PC-3 (cell line): ENCODE measurements at regions not wholly inside any gene's neighbourhood (a gene's known extent, or its start where the extent isn't known, plus 50 kb on each side); places are given as distances from the start of the nearest gene placed in this dataset.

Source experiments
- ATAC-seq: fragments of 200-7000 bp; cut with Tn5 transposase; 2 replicates; pipeline ENCODE4 v1.9.1; 2020; ENCODE audit warnings: mild to moderate bottlenecking, moderate library complexity
- BruUV-seq: library from RNA; stranded (reverse); fragments of 400-500 nt; replicated peaks from 2 replicates; lab custom pipeline; 2021; lab: Mats Ljungman, UMichigan
- CTCF ChIA-PET: fragments of 300-600 bp; sonication (Branson Sonifier 250); formaldehyde crosslinking; loops from one replicate; lab custom pipeline; 2022; ENCODE audit warnings: antibody characterized with exemption; lab: Charles Lee
- POLR2A ChIA-PET: fragments of 300-600 bp; sonication (Branson Sonifier 250); formaldehyde crosslinking; loops from one replicate; lab custom pipeline; 2022; ENCODE audit warnings: antibody characterized with exemption; ENCODE audit not compliant: unreplicated experiment; lab: Charles Lee
- DNase-seq: peaks from one replicate; pipeline ENCODE4 v3.0.0-alpha.2; 2015
- H2AFZ ChIP-seq: fragments of 300-600 bp; sonication (generic); 2 replicates; pipeline ENCODE4 v1.6.0; 2016; ENCODE audit warnings: antibody characterized with exemption, low read length
- H3F3A ChIP-seq: fragments of 300-600 bp; sonication (generic); one replicate; pipeline ENCODE4 v1.6.0; 2017; ENCODE audit warnings: antibody characterized with exemption, low read length, control low read depth, mild to moderate bottlenecking; ENCODE audit not compliant: unreplicated experiment
- H3K27ac ChIP-seq: fragments of 300-600 bp; sonication (generic); 2 replicates; pipeline ENCODE4 v1.5.1; 2016; ENCODE audit warnings: mild to moderate bottlenecking, low read length
- H3K27me3 ChIP-seq: fragments of 300-600 bp; sonication (generic); 2 replicates; pipeline ENCODE4 v1.6.1; 2016; ENCODE audit warnings: low read length, mixed read lengths
- H3K36me3 ChIP-seq: fragments of 300-600 bp; sonication (generic); 2 replicates; pipeline ENCODE4 v1.6.1; 2016; ENCODE audit warnings: low read depth, mixed run types, low read length, mixed read lengths
- H3K4me1 ChIP-seq: fragments of 300-600 bp; sonication (generic); 2 replicates; pipeline ENCODE4 v1.5.1; 2016; ENCODE audit warnings: low read length; ENCODE audit not compliant: insufficient read depth
- H3K4me2 ChIP-seq: fragments of 300-600 bp; sonication (generic); 2 replicates; pipeline ENCODE4 v1.6.0; 2016; ENCODE audit warnings: low read length
- H3K4me3 ChIP-seq: fragments of 300-600 bp; sonication (generic); 2 replicates; pipeline ENCODE4 v1.5.1; 2016; ENCODE audit warnings: mild to moderate bottlenecking, low read length, mixed read lengths
- H3K79me2 ChIP-seq: fragments of 300-600 bp; sonication (generic); 2 replicates; pipeline ENCODE4 v1.6.1; 2017; ENCODE audit warnings: low read length, mixed read lengths
- H3K9ac ChIP-seq: fragments of 300-600 bp; sonication (generic); 2 replicates; pipeline ENCODE4 v1.6.0; 2016; ENCODE audit warnings: mild to moderate bottlenecking, low read length
- H3K9me2 ChIP-seq: fragments of 300-600 bp; sonication (generic); replicated peaks from 2 replicates; pipeline ENCODE4 v1.6.1; 2016; ENCODE audit warnings: mixed run types, low read length, mixed read lengths
- H3K9me3 ChIP-seq: fragments of 300-600 bp; sonication (generic); 2 replicates; pipeline ENCODE4 v1.6.1; 2016; ENCODE audit warnings: low read length, mixed read lengths
- H4K20me1 ChIP-seq: fragments of 300-600 bp; sonication (generic); 2 replicates; pipeline ENCODE4 v1.6.1; 2016; ENCODE audit warnings: low read length, mixed read lengths
- CTCF ChIP-seq: fragments of 300-600 bp; sonication (generic); conservative IDR thresholded peaks from 2 replicates; pipeline ENCODE4 v1.5.1; 2017; ENCODE audit warnings: antibody characterized with exemption, low read depth, mild to moderate bottlenecking, low read length
- EZH2 ChIP-seq: fragments of 300-600 bp; sonication (generic); IDR thresholded peaks from one replicate; pipeline ENCODE4 v1.6.1; 2017; ENCODE audit warnings: antibody characterized with exemption, mild to moderate bottlenecking, low read length; ENCODE audit not compliant: unreplicated experiment
- EZH2phosphoT487 ChIP-seq: fragments of 300-600 bp; sonication (generic); IDR thresholded peaks from 2 replicates; pipeline ENCODE4 v1.6.1; 2018; ENCODE audit warnings: mild to moderate bottlenecking, antibody characterized with exemption, low read length, borderline replicate concordance
- intact Hi-C: fragments of 100-400 bp; cut with micrococcal nuclease; formaldehyde crosslinking; loops from 2 replicates; pipeline ENCODE4 v1.9.0; 2023

DNA sequence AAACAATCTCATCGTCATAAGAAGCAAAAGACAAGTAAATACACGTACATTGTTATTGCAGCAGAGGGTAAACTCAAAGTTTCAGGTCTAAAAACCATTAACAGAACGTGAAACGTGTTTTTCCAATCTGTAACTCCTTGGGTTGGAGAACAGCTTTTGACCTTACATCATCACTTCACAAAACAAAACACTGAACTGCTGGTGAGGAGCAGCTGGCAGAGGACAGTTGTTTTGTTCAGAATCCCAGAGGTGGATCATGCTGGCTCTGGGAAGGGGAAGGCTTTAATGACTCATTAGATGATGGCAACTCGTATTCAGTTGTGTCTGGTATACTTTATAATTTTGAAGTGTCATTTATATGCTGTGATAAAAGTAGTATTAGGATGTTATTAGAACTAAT, 923.0 kb upstream of the CELF2 start:
- Histone ChIP-seq H2AFZ (no peak overlapping the region), H3F3A (no peaks in the 10 kb centered on the region), H3K79me2 (no peaks in the 10 kb centered on the region), H3K4me2 (no peak overlapping the region), H3K4me1 (no peaks in the 10 kb centered on the region), H3K9me3 (no peaks in the 10 kb centered on the region), H3K27me3 (no peaks in the 10 kb centered on the region), H3K36me3 (no peaks in the 10 kb centered on the region), H3K9me2 (no peaks in the 10 kb centered on the region), H3K27ac (no peak overlapping the region), H3K4me3 (no peak overlapping the region), H3K9ac (no peak overlapping the region), H4K20me1 (no peaks in the 10 kb centered on the region)
- ATAC-seq (no peak), DNase-seq (no peak)
- CTCF ChIA-PET: no interaction called here
- TF ChIP-seq CTCF (no peak), EZH2phosphoT487 (no peak), EZH2 (no peak)
- POLR2A ChIA-PET: no interaction called here
- intact Hi-C loops: no loop called here
- no TSS peak for BruUV-seq

GRCh38 chr10:10096296-10096695, 921.4 kb upstream of the CELF2 start:
- Histone ChIP-seq H3K27ac (no peak overlapping the region), H3F3A (no peaks in the 10 kb centered on the region), H2AFZ (no peak overlapping the region), H3K79me2 (no peaks in the 10 kb centered on the region), H3K9ac (no peak overlapping the region), H3K9me3 (no peaks in the 10 kb centered on the region), H3K4me3 (no peak overlapping the region), H3K36me3 (no peaks in the 10 kb centered on the region), H3K9me2 (no peaks in the 10 kb centered on the region), H3K27me3 (no peaks in the 10 kb centered on the region), H3K4me1 (no peaks in the 10 kb centered on the region), H3K4me2 (no peak overlapping the region), H4K20me1 (no peaks in the 10 kb centered on the region)
- no TSS peak for BruUV-seq
- intact Hi-C loops: no loop called here
- ATAC-seq: no peak
- no peak for TF ChIP-seq CTCF
- TF ChIP-seq EZH2phosphoT487: no peak
- TF ChIP-seq EZH2: no peak
- no peak for DNase-seq
- ChIA-PET POLR2A (no interaction called here), CTCF (no interaction called here)

- H3K79me2 ChIP-seq: no peaks in the 10 kb centered on the region
- intact Hi-C loops: no loop called here
- no peaks in the 10 kb centered on the region for H4K20me1 ChIP-seq
- H3K4me1 ChIP-seq: no peaks in the 10 kb centered on the region
- DNase-seq (no peak), ATAC-seq (no peak)
- H3K36me3 ChIP-seq: no peaks in the 10 kb centered on the region
- CTCF ChIA-PET: no interaction called here
- no peak for TF ChIP-seq EZH2phosphoT487
- TF ChIP-seq EZH2: no peak
- TF ChIP-seq CTCF: no peak
- BruUV-seq: no TSS peak
- H3K9me2 ChIP-seq: no peaks in the 10 kb centered on the region
- no peak overlapping the region for H3K27ac ChIP-seq
- H3F3A ChIP-seq: no peaks in the 10 kb centered on the region
- H3K4me2 ChIP-seq: no peak overlapping the region
- POLR2A ChIA-PET: no interaction called here
- H2AFZ ChIP-seq: no peak overlapping the region
- no peaks in the 10 kb centered on the region for H3K27me3 ChIP-seq
- H3K9me3 ChIP-seq: no peaks in the 10 kb centered on the region
- H3K4me3 ChIP-seq: no peak overlapping the region
- H3K9ac ChIP-seq: no peak overlapping the region
Observed at GRCh38 chr10:10096898-10097297, 920.8 kb upstream of the CELF2 start.
